Body of pancreas (tissue), 4 donors: ENCODE measurements at regions not wholly inside any gene's neighbourhood (a gene's known extent, or its start where the extent isn't known, plus 50 kb on each side); places are given as distances from the start of the nearest gene placed in this dataset.

Experiments used
- ATAC-seq: fragments of 150-250 bp; one replicate; pipeline ENCODE4 v1.9.1; 2016
- DNase-seq, 4 donors: peaks; one replicate each; pipeline ENCODE4 v3.0.0-alpha.2; 2019
- H3K27ac ChIP-seq, 4 donors: fragments of 200-600 bp; sonication (generic); 1 replicate in 3 of 4; 2 replicates in 1 of 4; pipeline versions ENCODE4 v1.5.1 to v1.6.1; 2016 to 2019; ENCODE audit warnings: mild to moderate bottlenecking in 1 of 4, mixed read lengths in 1 of 4, moderate library complexity in 1 of 4
- H3K27me3 ChIP-seq, 2 donors: fragments of 200-600 bp; sonication (generic); one replicate each; pipeline ENCODE4 v1.6.0; 2016; ENCODE audit warnings: mild to moderate bottlenecking in 1 of 2
- H3K36me3 ChIP-seq, 2 donors: fragments of 200-600 bp; sonication (generic); replicated peaks in 1 of 2; 2 replicates each; pipeline ENCODE4 v1.5.1; 2016; ENCODE audit warnings: low read depth in 2 of 2; ENCODE audit not compliant: insufficient read depth in 1 of 2
- H3K4me1 ChIP-seq: fragments of 200-600 bp; sonication (generic); one replicate; pipeline ENCODE4 v1.6.0; 2016
- H3K4me3 ChIP-seq, 2 donors: fragments of 200-600 bp; sonication (generic); 1 replicate in 1 of 2; 2 replicates in 1 of 2; pipeline ENCODE4 v1.5.1; 2016 to 2019
- H3K9me3 ChIP-seq, 3 donors: fragments of 200-600 bp; sonication (generic); 1 replicate in 2 of 3; 2 replicates in 1 of 3; pipeline ENCODE4 v1.5.1; 2016
- CTCF ChIP-seq, 7 experiments: fragments of 450-650 bp in 4 of 7; fragments of 200-600 bp in 3 of 7; sonication (generic) in 3 of 7; IDR thresholded peaks; one replicate each; pipeline ENCODE4 v1.5.1; 2016 to 2019; ENCODE audit warnings: antibody characterized with exemption in 7 of 7
- POLR2A ChIP-seq, 3 donors: fragments of 450-650 bp; IDR thresholded peaks; one replicate each; pipeline ENCODE4 v1.6.1; 2016; ENCODE audit warnings: antibody characterized with exemption in 3 of 3, mild to moderate bottlenecking in 2 of 3
- WGBS, 2 donors: methylation state at CpG; one replicate each; pipeline ENCODE4 v1.1.5; 2017; 5-methylcytosine and 5-hydroxymethylcytosine counted together
- intact Hi-C: fragments of 100-400 bp; cut with DNase I; formaldehyde crosslinking; loops from one replicate; pipeline ENCODE4 v1.15.1; 2023

GRCh38 chr1:238530209-238530851 is 639.6 kb upstream of the ZP4 start:
- H3K27ac ChIP-seq, result no peak overlapping the region
- no peak for TF ChIP-seq CTCF (IDR thresholded peaks at IDR 0.05)
- no peak for TF ChIP-seq POLR2A (IDR thresholded peaks at IDR 0.05)
- WGBS, 2 donors, result 83% methylated on average over 7 to 13 of the region's 13 CpGs
- no peaks in the 10 kb centered on the region for H3K9me3 ChIP-seq
- DNase-seq (no peak), ATAC-seq (no peak)
- no peak overlapping the region for H3K4me3 ChIP-seq
- H3K27me3 ChIP-seq, result no peaks in the 10 kb centered on the region
- no peaks in the 10 kb centered on the region for H3K4me1 ChIP-seq
- H3K36me3 ChIP-seq, result no peaks in the 10 kb centered on the region
- intact Hi-C loops, result no loop called here

GRCh38 chr1:238517711-238518110 is 627.0 kb upstream of the ZP4 start:
- Histone ChIP-seq H3K27me3 (no peaks in the 10 kb centered on the region), H3K9me3 (peaks cover 0 to 10% (median 0%) of the 10 kb centered on the region in 3 donors), H3K4me3 (no peak overlapping the region), H3K4me1 (no peaks in the 10 kb centered on the region), H3K36me3 (no peaks in the 10 kb centered on the region), H3K27ac (no peak overlapping the region)
- WGBS, 2 donors, result 68 to 77% methylated on average over 4 of the region's 4 CpGs
- ATAC-seq (no peak), DNase-seq (no peak)
- intact Hi-C loops, result no loop called here
- TF ChIP-seq POLR2A (IDR thresholded peaks at IDR 0.05) (no peak), CTCF (IDR thresholded peaks at IDR 0.05) (no peak)

- Histone ChIP-seq H3K9me3 (no peaks in the 10 kb centered on the region), H3K4me3 (no peak overlapping the region), H3K36me3 (no peaks in the 10 kb centered on the region), H3K27ac (no peak overlapping the region), H3K27me3 (no peaks in the 10 kb centered on the region), H3K4me1 (no peaks in the 10 kb centered on the region)
- TF ChIP-seq POLR2A (IDR thresholded peaks at IDR 0.05) (no peak), CTCF (IDR thresholded peaks at IDR 0.05) (no peak)
- ATAC-seq, result no peak
- DNase-seq, result no peak
- 49 to 81% methylated on average over 3 of the region's 3 CpGs for WGBS, 2 donors
- intact Hi-C loops, result no loop called here
Observed at GRCh38 chr1:238501290-238501689, 610.6 kb upstream of the ZP4 start.

GRCh38 chr1:238499021-238499420 is 608.3 kb upstream of the ZP4 start:
- H3K4me3 ChIP-seq, result no peak overlapping the region
- no peaks in the 10 kb centered on the region for H3K27me3 ChIP-seq
- no peaks in the 10 kb centered on the region for H3K9me3 ChIP-seq
- ATAC-seq (no peak), DNase-seq (no peak)
- no peaks in the 10 kb centered on the region for H3K36me3 ChIP-seq
- H3K27ac ChIP-seq, result no peak overlapping the region
- 72 to 81% methylated on average over 5 of the region's 5 CpGs for WGBS, 2 donors
- TF ChIP-seq CTCF (IDR thresholded peaks at IDR 0.05), result no peak
- TF ChIP-seq POLR2A (IDR thresholded peaks at IDR 0.05), result no peak
- intact Hi-C loops, result no loop called here
- no peaks in the 10 kb centered on the region for H3K4me1 ChIP-seq

- H3K4me1 ChIP-seq, result no peaks in the 10 kb centered on the region
- no peak for ATAC-seq
- intact Hi-C loops, result no loop called here
- no peaks in the 10 kb centered on the region for H3K36me3 ChIP-seq
- no peak overlapping the region for H3K27ac ChIP-seq
- H3K27me3 ChIP-seq, result no peaks in the 10 kb centered on the region
- TF ChIP-seq CTCF (IDR thresholded peaks at IDR 0.05) (no peak), POLR2A (IDR thresholded peaks at IDR 0.05) (no peak)
- WGBS, 2 donors, result 67 to 94% methylated on average over 6 to 11 of the region's 11 CpGs
- H3K9me3 ChIP-seq, result no peaks in the 10 kb centered on the region
- no peak for DNase-seq
- H3K4me3 ChIP-seq, result no peak overlapping the region
Observed at GRCh38 chr1:238492271-238492670, 601.5 kb upstream of the ZP4 start.
